Femur (tissue), 1 donor: ENCODE measurements at regions not wholly inside any gene's neighbourhood (a gene's known extent, or its start where the extent isn't known, plus 50 kb on each side); places are given as distances from the start of the nearest gene placed in this dataset.
A peak's percentile ranks its signal among the peaks of the same experiment; 100 is the strongest.
"Not testable (repeated sequence)": the region's sequence is repeated elsewhere in the genome, so short reads cannot be mapped to it uniquely, and the experiment has no call there.

ENCODE experiments used
- DNase-seq: peaks from one replicate; pipeline ENCODE4 v3.0.0-alpha.2; 2017

DNA sequence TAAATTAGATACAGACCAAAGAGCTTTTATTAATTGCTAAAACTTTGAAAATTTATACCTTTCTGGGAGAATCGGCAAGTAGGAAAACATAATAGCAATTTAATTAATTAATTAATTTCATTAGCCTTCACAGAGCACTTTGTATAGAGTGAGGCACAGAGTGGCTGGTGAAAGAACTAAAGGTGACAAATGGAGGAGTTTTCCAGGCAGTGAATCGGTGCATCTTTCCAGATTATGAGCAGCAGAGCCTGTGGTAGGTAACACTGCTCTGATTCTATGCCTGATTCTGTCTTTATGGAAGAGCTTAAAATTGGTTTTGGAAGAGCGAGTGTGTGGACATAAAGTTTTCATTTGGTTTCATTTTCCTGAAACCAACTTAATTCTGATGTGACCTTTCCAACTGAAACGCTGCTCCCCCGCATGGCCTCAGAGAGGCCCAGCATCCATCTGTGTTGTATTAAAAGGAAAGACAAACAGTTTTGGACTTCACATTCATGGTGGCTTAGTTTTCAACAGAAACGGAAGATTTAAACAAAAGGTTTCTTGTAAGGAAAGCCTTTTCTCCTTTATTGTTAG, 188.9 kb upstream of the RPS23 start:
- DNase-seq = peak; percentile 74

DNA sequence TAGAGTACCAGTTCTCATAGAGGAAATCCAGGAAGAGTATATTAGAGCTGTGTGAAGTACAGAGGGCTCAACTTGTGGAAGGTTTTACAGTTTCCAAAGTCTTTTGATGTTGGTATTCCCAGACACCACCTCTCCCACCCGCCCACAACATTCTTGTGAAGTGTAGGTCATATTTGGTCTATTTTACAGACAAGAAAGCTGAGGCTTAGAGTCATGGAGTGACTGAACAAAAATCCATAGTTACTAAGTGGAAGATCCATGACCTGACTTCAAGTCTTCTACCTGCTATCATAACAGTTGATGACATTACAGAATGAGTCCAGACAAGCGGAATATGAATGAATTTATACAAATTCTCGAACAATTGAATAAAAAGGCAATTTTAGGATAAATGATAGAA, 187.1 kb upstream of the RPS23 start:
- no peak for DNase-seq

DNA sequence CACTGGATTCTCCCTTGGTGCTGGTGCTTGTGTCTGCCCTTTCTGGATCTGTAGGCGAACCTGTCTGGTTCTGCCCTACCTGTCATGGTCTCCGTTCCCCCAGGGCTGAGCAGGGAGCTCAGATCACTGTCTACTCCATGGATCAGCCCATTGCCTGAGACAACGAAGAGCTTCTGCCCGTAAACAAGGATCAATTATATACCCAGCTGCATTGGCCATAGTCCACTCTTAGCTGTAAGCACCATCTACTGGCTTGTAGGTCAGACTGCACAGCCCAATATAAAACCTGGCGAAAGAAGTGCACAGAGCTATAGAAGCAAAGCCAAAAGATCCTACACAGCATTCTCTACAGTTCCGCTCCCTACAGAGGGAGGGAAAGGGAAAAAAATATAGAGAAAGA, 181.5 kb upstream of the RPS23 start:
- no peak for DNase-seq

DNA sequence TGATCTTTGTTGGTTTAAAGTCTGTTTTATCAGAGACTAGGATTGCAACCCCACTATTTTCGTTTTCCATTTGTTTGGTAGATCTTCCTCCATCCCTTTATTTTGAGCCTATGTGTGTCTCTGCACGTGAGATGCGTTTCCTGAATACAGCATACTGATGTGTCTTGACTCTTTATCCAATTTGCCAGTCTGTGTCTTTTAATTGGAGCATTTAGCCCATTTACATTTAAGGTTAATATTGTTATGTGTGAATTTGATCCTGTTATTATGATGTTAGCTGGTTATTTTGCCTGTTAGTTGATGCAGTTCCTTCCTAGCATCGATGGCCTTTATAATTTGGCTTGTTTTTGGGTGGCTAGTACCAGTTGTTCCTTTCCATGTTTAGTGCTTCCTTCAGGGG, 177.2 kb upstream of the RPS23 start:
- DNase-seq = not testable (repeated sequence)

DNA sequence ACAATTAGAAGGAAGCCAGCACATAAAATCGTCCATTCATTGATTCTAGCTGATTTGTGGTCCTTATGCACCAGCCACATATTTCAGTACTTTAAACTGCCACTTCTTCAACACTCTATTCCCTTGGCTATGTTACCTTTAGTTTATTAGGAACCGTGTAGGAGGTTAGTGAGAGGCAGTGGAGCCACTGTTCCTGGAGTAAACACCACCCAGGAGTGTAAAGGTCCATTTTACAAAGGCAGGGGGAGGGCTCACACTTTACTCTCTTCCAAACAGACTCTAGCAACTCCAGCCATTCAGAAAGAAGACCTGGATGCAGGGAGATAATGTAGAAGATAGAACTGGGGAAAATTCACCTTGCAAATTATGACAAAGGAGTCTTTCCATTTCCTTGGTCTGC, 170.2 kb upstream of the RPS23 start:
- DNase-seq = no peak

DNA sequence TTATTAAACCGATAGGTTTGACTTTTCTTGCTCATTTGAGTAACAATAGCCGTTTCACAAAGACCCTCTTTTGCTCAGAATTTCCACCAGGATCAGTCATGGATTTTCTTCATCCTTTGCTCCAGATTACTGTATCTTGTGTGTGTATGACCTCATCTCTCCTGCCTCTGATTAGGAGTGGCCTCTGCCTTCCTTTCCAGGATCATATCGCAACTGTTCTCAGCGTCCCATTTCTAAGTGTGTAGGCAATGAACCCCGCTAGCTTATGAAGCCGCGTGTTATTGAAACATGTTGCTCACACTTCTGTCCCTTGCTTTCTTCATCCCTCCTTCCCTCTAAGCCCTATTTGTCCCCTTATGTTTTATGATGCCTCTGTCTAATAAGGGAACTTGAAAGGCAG, 169.8 kb upstream of the RPS23 start:
- DNase-seq = no peak

DNA sequence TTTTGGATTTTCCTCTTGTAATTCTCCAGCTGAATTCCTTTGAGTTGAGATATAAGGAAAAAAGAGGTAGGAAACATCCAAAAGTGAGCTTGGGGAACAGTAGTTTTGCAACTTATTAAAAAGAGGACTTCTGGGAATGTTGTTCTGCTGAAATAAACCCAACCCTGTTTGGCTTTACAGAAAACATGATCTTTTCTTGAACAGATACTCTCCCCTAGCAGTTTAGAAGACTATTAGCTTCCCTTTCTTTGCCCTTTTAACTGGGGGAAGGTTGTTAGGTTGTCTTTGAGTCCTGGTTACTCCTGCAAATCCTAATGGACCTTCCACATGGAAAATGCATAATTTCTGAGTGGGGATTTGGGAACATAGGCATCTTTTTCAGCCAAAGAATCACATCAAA, 168.7 kb upstream of the RPS23 start:
- no peak for DNase-seq

DNA sequence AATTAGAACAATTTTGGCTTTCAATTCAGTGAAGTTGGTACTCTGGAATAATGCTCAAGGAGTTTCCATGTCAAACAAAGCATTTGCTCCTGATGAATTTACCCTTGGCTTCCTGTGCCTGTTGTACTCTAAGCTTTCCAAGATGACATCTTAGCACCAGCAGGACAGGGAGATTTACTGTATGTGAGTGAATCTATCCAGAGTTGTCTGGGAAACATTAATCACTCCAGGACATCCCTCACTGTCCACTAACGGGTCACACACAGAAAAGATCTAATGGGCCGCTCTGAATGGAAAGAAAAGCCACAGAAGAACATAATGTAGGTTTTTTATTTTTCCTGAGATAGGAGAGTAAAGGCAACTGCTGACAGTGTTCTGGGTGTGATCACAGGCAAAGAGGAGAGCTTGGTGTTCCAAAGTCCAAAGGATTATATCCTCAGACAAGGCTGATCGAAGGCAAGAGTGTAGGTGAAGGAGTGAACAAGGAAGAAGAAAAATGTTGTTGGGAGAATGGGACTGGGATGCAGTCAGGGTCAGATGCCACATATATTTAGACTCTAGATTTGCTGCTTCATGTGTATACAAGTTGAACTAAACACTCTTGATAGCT, 167.7 kb upstream of the RPS23 start:
- DNase-seq = no peak

DNA sequence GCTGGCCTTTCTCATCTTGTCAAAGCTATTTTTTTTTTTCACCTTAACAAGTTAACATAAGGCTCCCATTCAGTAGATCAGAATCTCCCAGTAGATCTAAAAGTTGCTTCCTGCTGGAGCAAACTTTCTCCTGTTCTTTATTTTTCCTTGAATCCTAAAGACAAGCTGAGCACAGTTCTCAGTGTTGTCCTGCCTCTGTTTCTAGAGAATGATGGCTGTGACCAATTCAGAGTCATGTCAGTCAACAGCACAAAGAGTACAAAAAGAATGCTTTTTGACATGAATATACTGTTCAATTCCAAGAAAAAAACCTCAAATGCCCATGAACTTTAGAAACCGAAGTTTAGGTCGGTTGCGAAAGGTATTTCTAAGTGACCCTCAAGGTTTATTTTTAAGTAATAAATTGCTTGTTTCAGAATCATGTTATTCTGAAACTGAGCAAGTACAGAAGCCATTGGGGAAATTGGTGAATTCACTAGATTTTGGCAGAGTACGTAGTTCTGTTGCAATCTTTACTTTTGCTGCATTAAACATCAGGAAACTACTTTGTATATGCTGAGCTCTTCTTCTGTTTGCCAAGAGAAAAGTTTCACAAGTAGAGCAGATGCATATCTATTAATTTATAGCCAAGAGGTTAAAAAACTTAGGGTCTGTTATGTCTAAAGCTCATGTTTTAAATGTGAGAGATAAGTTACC, 161.7 kb upstream of the RPS23 start:
- DNase-seq = no peak

DNA sequence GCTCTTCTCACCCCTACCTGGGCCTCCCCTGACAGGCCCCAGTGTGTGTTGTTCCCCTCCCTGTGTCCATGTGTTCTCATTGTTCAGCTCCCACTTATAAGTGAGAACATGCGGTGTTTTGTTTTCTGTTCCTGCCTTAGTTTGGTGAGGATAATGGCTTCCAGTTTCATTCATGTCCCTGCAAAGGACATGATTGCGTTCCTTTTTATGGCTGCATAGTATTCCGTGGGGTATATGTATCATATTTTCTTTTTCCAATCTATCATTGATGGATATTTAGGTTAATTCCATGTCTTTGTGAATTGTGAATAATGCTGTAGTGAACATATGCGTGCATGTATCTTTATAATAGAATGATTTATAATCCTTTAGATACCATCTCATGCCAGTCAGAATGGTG, 159.4 kb upstream of the RPS23 start:
- DNase-seq = not testable (repeated sequence)

DNA sequence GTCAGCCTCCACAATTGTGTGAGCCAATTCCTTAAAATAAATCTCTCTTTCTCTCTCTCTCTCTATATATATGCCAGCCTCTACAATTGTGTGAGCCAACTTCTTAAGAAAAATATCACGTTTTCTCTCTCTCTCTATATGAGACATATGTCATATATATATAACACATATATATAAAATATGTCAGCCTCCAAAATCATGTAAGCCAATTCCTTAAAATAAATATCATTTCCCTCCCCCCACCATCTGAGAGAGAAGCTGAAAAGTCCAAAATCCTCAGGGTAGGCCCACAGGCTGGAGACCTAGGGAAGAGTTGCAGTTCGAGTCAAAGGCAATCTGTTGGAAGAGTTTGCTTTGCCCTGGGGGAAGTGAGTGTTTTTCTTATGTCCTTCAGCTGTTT, 158.1 kb upstream of the RPS23 start:
- DNase-seq = no peak

DNA sequence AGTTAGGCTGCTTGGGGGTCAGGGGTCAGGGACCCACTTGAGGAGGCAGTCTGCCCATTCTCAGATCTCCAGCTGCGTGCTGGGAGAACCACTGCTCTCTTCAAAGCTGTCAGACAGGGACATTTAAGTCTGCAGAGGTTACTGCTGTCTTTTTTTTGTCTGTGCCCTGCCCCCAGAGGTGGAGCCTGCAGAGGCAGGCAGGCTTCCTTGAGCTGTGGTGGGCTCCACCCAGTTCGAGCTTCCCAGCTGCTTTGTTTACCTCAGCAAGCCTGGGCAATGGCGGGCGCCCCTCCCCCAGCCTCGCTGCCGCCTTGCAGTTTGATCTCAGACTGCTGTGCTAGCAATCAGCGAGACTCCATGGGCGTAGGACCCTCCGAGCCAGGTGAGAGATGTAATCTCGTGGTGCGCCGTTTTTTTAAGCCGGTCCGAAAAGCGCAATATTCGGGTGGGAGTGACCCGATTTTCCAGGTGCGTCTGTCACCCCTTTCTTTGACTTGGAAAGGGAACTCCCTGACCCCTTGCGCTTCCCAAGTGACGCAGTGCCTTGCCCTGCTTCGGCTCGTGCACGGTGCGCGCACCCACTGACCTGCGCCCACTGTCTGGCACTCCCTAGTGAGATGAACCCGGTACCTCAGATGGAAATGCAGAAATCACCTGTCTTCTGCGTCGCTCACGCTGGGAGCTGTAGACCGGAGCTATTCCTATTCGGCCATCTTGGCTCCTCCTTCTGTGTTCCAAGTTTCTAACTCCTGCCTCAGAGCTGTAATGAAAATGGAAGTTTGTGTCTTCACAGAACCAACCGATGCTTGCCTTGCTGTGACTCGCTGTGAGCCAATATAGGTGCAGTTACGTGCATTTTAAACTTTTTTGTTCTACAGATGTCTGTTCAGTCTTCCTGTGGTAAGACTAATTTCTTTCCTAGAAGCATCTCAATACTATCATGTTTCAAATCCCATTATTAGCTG, 156.8 kb upstream of the RPS23 start:
- not testable (repeated sequence) for DNase-seq

DNA sequence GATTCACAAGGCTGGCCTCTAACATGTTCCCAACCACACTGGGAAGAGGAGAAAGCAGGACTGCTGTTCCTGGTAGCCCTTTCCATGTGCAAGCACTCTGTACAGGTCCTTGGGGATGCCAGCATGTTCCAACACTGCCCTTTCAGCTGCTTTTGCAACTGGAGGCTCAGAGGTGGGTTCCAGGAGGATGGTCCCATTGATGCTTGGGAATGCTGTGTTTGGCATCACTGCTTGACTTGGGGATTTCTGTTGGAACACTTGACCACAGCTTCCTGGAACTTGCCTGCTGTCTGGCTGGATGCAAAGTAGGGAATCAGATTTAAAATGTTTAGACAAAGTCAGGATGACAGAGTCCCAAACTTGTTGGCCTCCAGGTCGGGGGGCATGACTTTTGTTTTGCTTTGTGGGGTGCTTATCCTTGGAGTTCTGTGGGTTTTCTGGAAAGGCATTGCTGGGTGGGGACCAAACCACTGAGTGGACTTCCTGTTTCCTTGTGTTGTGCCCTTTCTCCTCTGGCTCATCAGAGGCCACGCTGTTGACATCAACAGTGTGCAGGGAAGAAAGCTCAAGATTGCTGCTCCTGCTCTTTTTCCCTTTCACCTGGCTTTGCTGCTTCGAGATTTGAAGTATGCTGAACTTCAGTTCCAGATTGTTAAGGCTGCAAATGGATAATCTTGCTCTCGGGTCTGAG, 148.5 kb upstream of the RPS23 start:
- DNase-seq = peak; percentile 53

DNA sequence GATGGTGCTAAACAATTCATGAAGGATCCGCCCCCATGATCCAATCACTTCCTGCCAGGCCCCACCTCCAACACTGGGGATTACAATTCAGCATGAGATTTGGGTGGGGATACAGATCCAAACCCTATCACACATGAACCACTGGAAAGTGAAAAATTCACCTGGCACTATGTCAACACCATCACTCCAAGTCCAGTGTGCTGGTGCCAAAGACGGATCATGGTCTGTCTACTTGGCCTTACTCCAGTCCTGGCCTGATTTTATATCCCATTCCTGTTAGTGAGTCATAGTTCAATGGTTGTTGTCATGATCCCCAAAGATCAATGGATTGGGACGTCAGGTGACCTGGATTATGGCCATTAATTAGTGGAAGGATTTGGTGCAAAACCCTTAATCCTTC, 147.4 kb upstream of the RPS23 start:
- DNase-seq = peak; percentile 61

DNA sequence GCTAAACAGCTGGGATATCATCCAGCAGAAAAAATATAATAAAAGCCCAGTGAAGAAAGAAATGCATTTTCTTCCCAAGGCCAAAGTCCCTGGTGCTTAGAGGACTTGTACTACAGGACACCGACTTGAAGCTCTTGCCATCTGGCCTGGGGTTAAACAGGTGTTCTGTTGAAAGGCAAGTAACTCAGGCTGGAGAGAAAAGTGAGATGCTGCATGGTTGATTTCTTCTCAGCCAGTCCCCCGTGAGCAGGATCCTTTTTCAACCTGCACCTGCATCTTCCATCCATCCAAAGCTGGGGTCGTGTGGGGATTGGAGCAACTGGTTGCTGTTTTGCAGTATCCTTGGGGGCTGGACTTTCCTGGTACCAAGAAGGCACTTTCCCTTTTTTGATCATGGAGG, 146.1 kb upstream of the RPS23 start:
- peak; percentile 75 for DNase-seq

DNA sequence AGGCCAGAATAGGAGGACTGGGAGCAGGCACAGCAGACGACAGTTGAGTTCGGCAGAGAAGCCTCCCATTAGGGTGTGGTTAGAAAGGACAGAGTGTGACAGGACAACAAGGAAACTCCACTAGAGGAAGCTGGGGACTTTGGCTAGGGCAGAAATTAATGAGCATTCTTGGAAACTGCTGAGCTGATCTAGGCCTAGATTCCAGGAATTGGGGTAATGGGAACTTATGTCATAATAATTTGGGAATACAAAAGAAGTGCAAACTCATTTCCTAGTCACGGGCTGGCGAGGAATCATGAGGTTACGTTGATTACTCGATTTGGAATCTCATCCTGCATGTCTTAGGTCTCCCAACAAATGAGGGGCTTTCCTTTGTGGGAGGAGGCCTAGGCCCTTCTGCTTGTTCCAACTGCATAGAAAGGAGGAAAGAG, 144.6 kb upstream of the RPS23 start:
- peak; percentile 75 for DNase-seq

DNA sequence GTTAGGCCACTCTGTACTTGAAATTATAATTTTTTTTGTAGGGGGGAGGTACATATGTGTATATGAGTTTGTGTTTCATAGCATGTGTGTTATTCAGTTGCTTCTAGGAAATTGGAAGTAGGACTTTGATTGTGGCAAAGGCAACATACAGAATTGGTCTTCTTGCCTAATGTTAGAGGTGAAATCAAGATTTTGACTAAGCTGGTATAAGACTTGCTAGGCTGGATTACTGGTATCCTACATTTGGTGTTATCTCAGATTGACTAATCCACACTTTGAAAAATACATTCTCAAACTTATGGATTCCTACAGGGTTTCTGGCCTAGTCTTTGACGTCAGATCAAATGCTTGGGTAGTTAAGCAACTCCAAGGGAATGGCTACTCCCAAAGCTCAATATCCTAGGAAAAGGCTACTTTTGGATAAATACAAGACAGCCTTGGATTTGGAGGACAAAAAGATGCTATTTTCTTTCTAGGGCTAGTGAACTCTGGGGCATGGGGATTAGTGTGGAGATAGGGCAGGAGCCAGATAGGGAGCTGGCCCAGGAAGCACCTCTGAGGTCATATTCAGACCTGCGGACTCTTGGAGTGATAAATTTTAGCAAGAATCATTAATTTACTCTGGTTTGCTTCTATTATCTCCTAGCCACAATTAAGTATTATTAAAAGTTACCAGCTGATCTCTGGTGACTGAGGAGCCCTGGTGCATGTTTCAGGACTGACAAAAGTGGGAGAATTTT, 144.0 kb upstream of the RPS23 start:
- no peak for DNase-seq

DNA sequence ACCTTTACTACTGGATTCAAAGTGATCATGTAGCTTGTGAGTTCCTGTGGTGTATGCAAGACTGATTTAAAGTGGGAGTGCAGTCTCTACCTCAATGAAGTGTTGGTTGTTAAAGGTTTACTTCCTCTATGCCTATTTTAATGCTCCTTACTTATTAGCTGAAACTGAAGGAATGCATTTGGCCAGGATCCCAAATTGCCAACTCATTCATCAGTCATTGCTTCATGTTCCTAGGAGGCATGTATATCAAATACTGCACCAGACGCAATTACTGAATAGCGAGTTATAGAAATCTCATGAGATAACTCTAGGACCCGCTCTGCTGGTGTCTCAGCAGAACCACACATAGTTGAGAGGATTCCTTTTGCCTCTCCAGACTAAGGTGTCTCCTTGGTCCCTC, 143.0 kb upstream of the RPS23 start:
- no peak for DNase-seq

DNA sequence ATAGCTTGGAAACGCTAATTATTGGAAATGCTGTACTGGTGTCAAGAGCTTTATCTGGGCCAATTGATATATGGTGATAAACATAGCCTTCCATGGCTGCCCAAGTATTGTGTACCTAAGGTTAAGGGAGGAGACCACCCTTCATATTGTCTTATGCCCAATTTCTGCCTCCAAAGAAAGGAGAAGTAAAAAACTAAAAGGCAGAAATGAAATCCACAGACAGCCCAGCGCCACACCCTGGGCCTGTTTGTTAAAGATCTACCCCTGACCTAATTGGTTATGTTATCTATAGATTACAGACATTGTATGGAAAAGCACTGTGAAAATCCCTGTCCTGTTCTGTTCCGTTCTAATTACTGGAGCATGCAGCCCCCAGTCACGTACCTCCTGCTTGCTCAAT, 142.4 kb upstream of the RPS23 start:
- DNase-seq = not testable (repeated sequence)

DNA sequence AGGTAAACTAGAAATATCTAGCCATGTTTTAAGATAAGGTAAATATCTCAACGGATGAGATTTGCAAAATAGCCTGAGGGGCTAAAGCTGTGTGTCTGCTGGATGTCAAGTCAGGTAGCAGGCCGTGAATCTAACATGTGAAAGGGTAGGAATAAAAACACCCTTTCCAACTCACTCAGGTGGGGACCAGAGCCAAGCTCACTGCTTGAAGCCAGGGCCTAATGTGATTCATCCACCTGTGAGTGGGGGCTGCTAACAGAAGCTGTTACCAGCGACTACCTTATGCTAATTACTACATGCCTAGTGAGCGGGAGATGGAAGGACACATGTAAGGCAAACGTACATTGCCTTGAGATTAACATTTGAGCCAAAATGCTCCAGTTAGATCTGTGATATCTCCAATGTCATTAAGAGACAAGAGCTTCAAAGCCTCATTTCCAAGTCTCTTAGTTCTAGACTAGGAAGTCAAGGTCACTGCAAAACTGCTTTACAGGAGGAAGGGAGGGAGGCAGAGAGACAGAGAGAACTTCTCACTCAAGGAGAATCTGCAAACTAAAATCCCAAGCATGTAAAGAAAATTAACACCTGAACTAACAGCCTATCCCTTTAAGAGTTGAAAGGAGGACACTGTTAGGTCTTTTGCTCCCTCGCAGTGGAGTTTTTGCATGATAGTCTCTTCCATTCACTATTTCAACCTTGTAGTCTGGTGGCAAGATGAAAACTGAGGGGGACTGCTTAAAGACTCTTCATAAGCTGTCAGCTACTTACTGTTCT, 141.6 kb upstream of the RPS23 start:
- no peak for DNase-seq

DNA sequence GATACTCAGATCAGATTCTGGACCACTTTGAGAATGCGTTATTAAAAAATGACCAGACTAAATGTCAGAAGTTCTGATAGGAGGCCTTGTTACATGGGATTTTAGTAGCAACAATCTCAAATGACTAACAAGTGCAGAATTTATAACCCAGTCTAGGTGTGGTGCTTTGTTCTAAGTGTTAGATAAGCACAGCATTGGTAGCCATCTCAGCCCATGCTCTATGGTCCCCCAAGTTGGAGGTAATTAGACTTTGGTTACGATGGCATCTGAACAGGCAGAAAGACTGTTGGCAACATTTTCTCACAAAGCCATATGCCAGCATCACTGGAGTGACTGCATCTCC, 140.4 kb upstream of the RPS23 start:
- DNase-seq = no peak
